ENCODE measurements at regions not wholly inside any gene's neighbourhood (a gene's known extent, or its start where the extent isn't known, plus 50 kb on each side); places are given as distances from the start of the nearest gene placed in this dataset.

DNA sequence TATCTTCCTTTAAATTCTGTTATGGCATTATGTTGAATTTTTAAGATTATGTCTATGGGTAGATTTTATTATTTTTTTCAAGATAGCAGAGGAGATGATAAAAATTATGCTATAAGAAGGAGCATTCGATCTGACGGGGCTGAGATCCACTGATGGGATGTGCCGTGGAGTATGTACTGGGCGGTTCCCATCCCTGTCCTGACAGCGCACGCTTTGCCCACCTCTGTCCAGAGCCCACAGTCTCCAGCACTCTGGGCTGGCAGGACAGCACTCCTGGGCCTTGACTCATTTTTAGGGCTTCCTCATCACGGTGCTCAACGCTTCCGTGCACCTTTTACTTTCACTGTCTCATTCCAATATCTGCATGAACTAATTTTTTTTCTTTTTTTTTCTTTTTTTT, 235.5 kb downstream of the TEX29 start:
- no peak overlapping the region for H3K27ac Mint-ChIP-seq
- CTCF ChIA-PET = no interaction called here
- no peak overlapping the region for H3K4me3 Mint-ChIP-seq
- no peaks in the 10 kb centered on the region for H3K9me3 Mint-ChIP-seq
- peaks cover 3% of the 10 kb centered on the region for H3K27me3 Mint-ChIP-seq
- H3K36me3 Mint-ChIP-seq = no peaks in the 10 kb centered on the region
- DNase-seq = no peak
- no peaks in the 10 kb centered on the region for H3K4me1 Mint-ChIP-seq

DNA sequence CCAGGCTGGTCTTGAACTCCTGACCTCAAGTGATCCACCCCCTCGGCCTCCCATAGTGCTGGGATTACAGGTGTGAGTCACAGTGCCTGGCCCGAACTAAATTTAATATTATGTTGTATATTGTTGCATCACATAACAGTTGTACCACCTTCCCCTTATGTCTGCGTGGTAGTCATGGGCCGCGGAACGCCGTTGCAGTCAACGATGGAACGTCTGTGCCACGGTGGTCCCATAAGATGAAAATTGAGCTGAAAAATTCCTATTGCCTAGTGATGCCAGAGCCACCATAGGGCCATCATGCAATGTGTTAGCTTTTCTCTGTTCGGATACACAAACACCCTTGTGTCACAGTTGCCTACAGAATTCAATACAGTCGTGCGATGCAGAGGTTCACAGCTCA, 236.1 kb downstream of the TEX29 start:
- Mint-ChIP-seq H3K9me3 (no peaks in the 10 kb centered on the region), H3K4me3 (no peak overlapping the region), H3K27me3 (peaks cover 3% of the 10 kb centered on the region), H3K36me3 (no peaks in the 10 kb centered on the region), H3K4me1 (no peaks in the 10 kb centered on the region), H3K27ac (no peak overlapping the region)
- no peak for DNase-seq
- CTCF ChIA-PET = no interaction called here

DNA sequence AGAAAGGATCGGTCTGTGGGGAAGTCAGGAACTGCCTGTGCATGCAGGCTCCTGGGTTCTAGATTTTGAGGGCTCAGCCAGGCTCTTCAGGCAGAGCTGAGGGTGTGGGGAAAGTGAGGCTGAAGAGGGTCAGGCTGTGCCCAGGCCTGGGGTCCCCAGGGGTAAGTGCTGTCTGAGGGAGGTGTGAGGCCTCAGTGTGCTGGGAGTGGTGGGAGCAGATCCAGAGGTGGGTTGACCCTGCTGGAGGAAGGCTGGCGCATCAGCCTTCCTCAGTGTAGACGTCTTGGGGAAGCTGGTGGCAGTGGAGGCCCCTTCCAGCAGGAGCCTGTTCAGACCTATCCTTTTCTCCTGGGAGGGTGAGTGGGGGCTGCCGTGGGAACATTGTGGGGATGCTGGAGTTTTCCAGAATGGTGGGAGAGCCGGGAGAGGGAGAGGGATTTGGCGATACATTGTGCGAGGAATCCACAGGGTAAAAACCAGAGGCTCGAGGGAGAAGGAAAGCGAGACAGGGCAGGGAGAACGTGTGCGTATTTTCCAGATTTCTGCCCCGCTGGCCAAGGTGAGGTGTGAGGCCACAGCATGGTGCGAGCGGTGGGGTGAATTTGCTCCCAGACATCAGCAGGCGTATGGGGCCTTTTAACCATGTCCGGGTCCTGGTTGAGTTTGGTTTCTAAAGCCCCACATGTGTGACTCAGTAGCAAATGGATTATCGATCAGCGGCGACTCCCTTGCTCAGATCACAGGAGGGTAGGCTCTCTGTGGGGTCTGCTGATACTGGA, 237.7 kb downstream of the TEX29 start:
- Mint-ChIP-seq H3K36me3 (no peaks in the 10 kb centered on the region), H3K4me3 (no peak overlapping the region), H3K27me3 (peaks cover 3% of the 10 kb centered on the region), H3K4me1 (no peaks in the 10 kb centered on the region), H3K9me3 (no peaks in the 10 kb centered on the region), H3K27ac (no peak overlapping the region)
- DNase-seq = no peak
- CTCF ChIA-PET = no interaction called here

DNA sequence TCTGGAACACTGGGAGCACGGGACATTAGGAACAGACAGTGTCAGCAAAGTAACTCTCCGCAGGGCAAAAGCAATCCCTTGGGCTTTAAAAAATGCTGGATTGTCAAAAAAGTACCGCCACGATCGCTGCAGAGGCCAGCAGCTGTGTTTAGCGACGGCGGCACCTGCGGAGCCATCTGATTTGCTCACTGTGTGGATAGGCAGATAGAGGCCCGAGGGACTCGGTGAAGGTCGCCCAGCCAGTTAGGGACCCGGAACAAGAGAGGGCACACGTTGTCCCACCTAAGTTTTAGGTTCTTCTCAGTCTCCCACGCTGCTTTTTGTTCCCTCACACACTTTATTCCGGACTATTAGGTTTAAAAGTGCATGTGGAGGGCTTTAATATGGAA, 238.3 kb downstream of the TEX29 start:
- CTCF ChIA-PET = no interaction called here

DNA sequence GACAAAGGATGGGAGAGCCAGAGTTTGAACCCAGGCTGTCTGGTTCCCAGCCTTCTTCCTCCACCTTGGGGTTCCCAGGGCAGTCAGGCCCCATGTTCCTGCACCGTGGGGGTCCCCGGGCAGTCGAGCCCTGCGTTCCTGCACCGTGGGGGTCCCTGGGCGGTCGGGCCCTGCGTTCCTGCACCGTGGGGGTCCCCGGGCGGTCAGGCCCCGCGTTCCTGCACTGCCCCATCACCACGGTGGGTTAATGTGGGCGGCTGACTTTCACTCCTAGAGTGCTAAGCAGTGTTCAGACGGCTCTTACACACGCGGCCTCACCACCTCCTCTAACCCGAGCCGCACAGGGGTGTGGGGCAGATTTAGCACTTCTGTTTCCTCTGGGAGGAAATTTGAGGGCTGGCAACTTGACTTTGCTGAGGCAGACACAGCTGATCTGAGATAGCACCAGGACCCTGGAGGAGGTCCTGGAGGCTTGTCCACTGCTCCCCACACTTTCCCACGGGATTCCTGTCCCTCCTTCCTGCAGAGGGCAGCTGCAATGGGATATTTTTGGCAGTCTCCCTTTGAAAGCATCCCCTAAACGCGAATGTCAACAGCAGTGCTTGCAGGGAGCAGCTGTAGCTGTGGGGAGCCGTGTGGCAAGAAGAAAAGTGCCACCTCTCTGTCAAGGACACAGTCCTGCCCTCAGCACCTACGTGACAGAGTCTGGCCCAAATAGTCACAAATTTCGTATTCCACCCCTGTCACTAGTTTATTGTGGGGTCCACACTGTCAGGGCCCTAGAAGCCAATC, 239.4 kb downstream of the TEX29 start:
- Mint-ChIP-seq H3K27ac (no peak overlapping the region), H3K4me1 (no peaks in the 10 kb centered on the region), H3K4me3 (no peak overlapping the region), H3K27me3 (peaks cover 3% of the 10 kb centered on the region), H3K36me3 (no peaks in the 10 kb centered on the region), H3K9me3 (no peaks in the 10 kb centered on the region)
- CTCF ChIA-PET = interaction anchor here (0.7 kb wide), 1 partner anchor 341 kb away, joined by 3 read pairs; no protein-coding TSS in a partner anchor
- no peak for DNase-seq

More for the DNA sequence above, 238.3 kb downstream of the TEX29 start:
- no peak overlapping the region for H3K4me3 Mint-ChIP-seq
- H3K27ac Mint-ChIP-seq = no peak overlapping the region
- H3K36me3 Mint-ChIP-seq = no peaks in the 10 kb centered on the region
- no peaks in the 10 kb centered on the region for H3K4me1 Mint-ChIP-seq
- DNase-seq = no peak
- peaks cover 3% of the 10 kb centered on the region for H3K27me3 Mint-ChIP-seq
- H3K9me3 Mint-ChIP-seq = no peaks in the 10 kb centered on the region

DNA sequence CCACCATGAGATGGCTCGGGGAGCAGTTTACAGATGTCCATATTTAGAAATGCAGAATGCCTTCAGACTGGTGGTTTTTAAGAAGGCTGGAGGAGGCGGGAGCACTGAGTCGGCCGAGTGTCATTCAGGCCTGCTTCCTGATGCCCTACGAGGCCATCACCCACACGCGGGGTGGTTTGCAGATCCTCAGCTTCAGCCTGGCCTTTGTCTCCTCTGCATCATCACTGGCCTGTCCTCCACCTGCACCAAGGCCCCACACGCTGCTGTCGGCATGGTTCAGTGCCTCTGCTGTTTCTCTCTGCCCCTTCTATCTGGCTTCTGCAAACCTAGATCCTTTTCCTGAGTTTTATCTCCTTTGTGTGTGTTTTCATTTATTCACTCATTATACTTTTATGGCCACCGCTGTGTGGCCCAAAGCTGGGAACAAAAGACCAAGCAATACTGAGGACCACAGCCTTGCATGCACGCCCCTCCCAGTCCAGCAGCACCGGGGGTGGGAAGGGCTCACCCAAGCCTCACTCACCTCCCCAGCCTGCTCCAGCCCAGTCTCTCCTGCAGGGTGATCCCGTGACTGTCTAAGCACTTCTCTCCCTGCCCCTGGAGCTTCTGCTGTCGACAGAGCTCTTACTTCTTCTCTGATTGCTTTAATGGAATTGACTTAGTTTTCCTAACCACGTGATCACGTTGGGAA, 240.8 kb downstream of the TEX29 start:
- CTCF ChIA-PET = no interaction called here
- Mint-ChIP-seq H3K9me3 (no peaks in the 10 kb centered on the region), H3K4me1 (no peaks in the 10 kb centered on the region), H3K27ac (no peak overlapping the region), H3K36me3 (no peaks in the 10 kb centered on the region), H3K4me3 (no peak overlapping the region), H3K27me3 (peaks cover 3% of the 10 kb centered on the region)
- DNase-seq = no peak

DNA sequence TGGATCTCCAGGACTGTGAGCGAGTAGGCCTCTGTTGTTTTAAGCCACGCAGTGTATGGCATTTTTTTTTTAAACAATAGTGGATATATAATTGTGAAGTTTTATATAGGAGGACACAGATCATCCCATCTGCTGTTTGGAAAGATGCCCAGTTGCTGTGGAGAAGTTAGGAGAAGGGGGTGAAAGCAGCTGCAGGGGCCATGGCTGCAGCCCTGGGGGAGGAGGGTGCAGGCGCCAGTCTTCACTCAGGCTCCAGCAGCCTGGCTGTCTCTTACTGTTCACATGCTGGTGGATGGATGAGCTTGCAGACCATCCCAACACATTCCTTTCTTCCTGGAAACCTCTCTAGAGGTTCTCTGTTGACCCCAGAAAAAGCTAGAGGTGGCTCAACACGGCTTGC, 242.3 kb downstream of the TEX29 start:
- Mint-ChIP-seq H3K9me3 (peaks cover under 1% of the 10 kb centered on the region), H3K4me3 (no peak overlapping the region), H3K36me3 (no peaks in the 10 kb centered on the region), H3K4me1 (no peaks in the 10 kb centered on the region), H3K27ac (no peak overlapping the region), H3K27me3 (peaks cover 3% of the 10 kb centered on the region)
- DNase-seq = no peak
- CTCF ChIA-PET = no interaction called here

DNA sequence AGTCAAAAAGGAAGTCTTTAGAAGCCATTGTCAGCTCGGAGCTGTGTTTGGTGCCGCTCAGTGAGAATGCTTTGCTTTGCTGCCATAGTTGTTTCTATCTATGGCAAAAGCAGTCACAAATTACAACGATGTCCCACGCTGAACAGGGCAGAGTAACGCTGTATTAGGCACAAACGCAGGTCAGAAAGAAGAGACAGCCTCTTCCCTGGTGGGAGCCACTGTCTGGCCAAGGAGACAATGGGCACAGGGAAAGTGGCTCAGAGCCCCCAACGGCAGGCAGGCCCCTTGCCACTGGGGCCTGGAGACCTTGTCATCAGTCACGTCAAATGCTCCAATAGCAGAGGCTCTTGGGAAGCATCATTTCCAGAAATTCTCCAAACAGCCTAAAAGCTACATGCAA, 244.2 kb downstream of the TEX29 start:
- Mint-ChIP-seq H3K4me3 (no peak overlapping the region), H3K9me3 (peaks cover 7% of the 10 kb centered on the region), H3K4me1 (no peaks in the 10 kb centered on the region), H3K36me3 (no peaks in the 10 kb centered on the region), H3K27me3 (no peaks in the 10 kb centered on the region), H3K27ac (no peak overlapping the region)
- DNase-seq = no peak
- CTCF ChIA-PET = no interaction called here

DNA sequence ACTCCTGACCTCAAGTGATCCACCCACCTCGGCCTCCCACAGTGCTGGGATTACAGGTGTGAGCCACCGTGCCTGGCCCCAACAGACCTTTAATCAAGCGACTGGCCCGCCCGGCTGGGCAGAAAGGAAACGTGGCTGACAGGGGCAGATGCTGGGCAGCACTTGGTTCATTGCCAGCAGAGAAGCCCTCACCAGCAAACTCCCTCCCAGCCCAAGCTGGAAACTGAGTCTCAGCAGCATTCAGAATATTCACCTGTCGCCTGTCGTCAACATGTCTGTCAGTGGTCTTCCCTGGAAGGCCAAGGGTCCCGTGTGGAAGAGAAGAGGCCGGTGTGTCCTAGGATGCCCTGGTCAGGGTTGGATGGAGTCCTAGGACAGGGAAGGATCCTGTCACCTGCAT, 245.0 kb downstream of the TEX29 start:
- no peaks in the 10 kb centered on the region for H3K4me1 Mint-ChIP-seq
- no peak for DNase-seq
- no peaks in the 10 kb centered on the region for H3K36me3 Mint-ChIP-seq
- CTCF ChIA-PET = no interaction called here
- no peak overlapping the region for H3K4me3 Mint-ChIP-seq
- no peak overlapping the region for H3K27ac Mint-ChIP-seq
- peaks cover 7% of the 10 kb centered on the region for H3K9me3 Mint-ChIP-seq
- no peaks in the 10 kb centered on the region for H3K27me3 Mint-ChIP-seq

DNA sequence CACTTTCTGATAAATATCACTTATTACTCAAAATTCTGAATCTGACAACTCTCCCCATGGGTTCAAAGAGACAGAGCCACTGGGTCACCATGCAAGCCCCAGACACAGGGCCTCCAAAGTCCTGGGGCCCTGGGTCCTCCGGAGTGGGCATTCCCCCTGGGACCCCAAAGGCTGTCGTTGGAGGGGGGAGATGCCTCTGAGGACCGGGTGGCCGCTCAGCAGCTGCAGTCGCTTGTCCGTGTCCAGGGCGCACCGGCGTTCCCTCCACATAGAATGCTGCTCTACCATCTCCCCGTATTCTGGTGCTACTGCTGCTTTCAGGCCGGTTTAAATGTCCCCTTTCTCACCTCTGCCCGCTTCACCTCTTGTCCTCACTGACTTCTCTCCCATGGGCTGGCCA, 246.1 kb downstream of the TEX29 start:
- Mint-ChIP-seq H3K27me3 (no peaks in the 10 kb centered on the region), H3K9me3 (peaks cover 7% of the 10 kb centered on the region), H3K27ac (no peak overlapping the region), H3K4me1 (no peaks in the 10 kb centered on the region), H3K36me3 (no peaks in the 10 kb centered on the region), H3K4me3 (no peak overlapping the region)
- CTCF ChIA-PET = no interaction called here
- DNase-seq = no peak

DNA sequence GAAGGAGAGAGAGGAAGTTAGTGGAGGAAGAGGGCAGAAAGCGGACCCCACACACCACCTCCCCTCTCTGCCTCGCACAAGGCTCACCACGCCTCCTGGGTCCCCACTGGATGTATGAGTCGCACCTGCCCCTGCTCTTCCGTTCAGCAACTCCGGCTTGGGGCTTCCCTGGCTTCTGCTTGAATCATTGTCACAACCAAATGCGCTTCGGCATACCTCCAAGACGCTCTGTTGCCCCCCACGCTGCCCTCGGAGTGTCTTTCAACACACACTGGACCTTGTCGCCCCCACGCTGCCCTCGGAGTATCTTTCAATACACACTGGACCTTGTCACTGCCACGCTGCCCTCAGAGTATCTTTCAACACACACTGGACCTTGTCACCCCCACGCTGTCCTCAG, 247.2 kb downstream of the TEX29 start:
- H3K4me3 Mint-ChIP-seq = no peak overlapping the region
- no peak for DNase-seq
- H3K4me1 Mint-ChIP-seq = no peaks in the 10 kb centered on the region
- CTCF ChIA-PET = no interaction called here
- peaks cover 7% of the 10 kb centered on the region for H3K9me3 Mint-ChIP-seq
- H3K27ac Mint-ChIP-seq = no peak overlapping the region
- H3K27me3 Mint-ChIP-seq = no peaks in the 10 kb centered on the region
- H3K36me3 Mint-ChIP-seq = no peaks in the 10 kb centered on the region

DNA sequence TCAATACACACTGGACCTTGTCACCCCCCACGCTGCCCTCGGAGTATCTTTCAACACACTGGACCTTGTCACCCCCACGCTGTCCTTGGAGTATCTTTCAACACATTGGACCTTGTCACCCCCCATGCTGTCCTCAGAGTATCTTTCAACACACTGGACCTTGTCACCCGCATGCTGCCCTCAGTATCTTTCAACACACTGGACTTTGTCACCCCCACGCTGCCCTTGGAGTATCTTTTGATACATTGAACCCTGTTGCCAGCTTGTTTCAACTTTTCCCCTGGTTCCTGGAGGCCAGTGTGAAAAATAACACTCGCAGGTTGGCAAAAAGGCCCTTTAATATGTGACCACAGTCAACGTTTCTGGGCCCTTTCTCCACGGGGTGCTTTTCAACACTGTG, 247.8 kb downstream of the TEX29 start:
- CTCF ChIA-PET = no interaction called here

DNA sequence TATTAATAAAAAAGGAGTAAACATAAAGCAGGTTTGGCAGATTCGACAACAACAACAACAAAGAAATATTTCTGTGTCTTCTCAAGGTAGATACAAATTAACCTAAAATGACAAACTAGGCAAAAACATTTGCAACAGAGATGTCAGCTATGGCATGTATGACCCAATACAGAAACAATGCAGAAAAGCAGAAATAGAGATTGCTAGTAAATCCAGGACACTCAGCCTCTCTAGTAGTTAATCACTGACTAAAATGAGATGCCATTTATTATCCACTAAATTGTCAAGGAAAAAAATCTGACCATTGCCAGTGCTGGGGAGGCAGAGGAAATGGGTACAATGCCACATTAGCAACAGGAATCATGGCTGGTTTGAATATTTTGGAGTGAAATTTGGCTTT, 250.5 kb downstream of the TEX29 start:
- no peaks in the 10 kb centered on the region for H3K4me1 Mint-ChIP-seq
- CTCF ChIA-PET = no interaction called here
- no peak overlapping the region for H3K27ac Mint-ChIP-seq
- H3K36me3 Mint-ChIP-seq = no peaks in the 10 kb centered on the region
- H3K4me3 Mint-ChIP-seq = no peak overlapping the region
- DNase-seq = no peak
- H3K9me3 Mint-ChIP-seq = peaks cover 22% of the 10 kb centered on the region
- no peaks in the 10 kb centered on the region for H3K27me3 Mint-ChIP-seq

More for the DNA sequence above, 247.8 kb downstream of the TEX29 start:
- no peaks in the 10 kb centered on the region for H3K36me3 Mint-ChIP-seq
- no peaks in the 10 kb centered on the region for H3K4me1 Mint-ChIP-seq
- no peaks in the 10 kb centered on the region for H3K27me3 Mint-ChIP-seq
- H3K27ac Mint-ChIP-seq = no peak overlapping the region
- DNase-seq = no peak
- no peak overlapping the region for H3K4me3 Mint-ChIP-seq
- peaks cover 11% of the 10 kb centered on the region for H3K9me3 Mint-ChIP-seq

DNA sequence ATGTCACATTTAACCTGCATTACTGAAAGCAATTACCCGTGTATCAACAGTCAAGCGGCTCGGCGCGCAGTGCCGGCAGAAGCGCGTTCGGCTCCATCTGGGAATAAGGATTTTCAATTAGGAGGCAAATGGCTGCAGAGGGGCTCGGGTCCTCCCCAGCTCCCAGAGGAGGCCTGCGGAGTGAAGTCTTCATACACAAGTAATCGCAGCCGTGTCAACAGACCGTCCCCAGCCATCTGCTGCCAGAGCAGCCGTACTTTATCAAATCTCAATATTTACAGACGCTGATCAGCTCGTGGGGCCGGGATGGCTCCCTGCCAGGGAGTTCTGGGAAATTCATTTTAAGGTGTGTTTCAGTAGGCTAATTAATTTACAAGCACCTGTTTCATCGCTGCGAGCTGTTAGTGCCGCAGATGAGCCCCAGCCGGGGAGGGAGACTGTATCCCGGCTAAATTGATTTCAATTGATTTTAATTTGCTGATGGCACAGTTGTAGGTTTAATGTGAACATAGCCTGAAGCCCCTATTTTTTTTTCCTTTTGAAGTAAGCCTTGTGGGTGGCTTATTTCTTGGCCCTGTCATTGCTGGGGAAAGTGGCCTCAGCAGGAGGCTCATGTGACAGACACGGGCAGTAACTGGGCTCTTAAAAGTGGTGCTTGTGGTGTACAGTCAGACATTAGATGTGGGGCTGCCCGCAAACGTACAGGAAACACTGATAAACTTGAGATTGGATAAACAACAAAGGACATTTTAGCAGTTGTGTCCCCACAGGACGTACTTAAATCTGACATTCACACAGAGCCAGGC, 252.7 kb downstream of the TEX29 start:
- no peaks in the 10 kb centered on the region for H3K27me3 Mint-ChIP-seq
- H3K4me3 Mint-ChIP-seq = no peak overlapping the region
- H3K4me1 Mint-ChIP-seq = no peaks in the 10 kb centered on the region
- no peak overlapping the region for H3K27ac Mint-ChIP-seq
- DNase-seq = no peak
- CTCF ChIA-PET = no interaction called here
- no peaks in the 10 kb centered on the region for H3K36me3 Mint-ChIP-seq
- peaks cover 21% of the 10 kb centered on the region for H3K9me3 Mint-ChIP-seq
